GM23338 (cell line): ENCODE measurements at regions not wholly inside any gene's neighbourhood (a gene's known extent, or its start where the extent isn't known, plus 50 kb on each side); places are given as distances from the start of the nearest gene placed in this dataset.

ENCODE experiments used
- ATAC-seq: fragments of 200-7000 bp; cut with Tn5 transposase; 3 replicates; pipeline ENCODE4 v1.9.1; 2020
- DNase-seq: peaks from one replicate; pipeline ENCODE4 v3.0.0-alpha.2; 2015; ENCODE audit warnings: low spot score
- H2AFZ ChIP-seq: fragments of 200-600 bp; sonication (generic); 2 replicates; pipeline ENCODE4 v1.8.0; 2016; ENCODE audit warnings: antibody characterized with exemption, mild to moderate bottlenecking, moderate library complexity
- H3F3A ChIP-seq: fragments of 200-600 bp; sonication (generic); replicated peaks from 2 replicates; pipeline ENCODE4 v1.8.0; 2017; ENCODE audit warnings: antibody characterized with exemption, mixed run types, low read depth
- H3K27ac ChIP-seq: fragments of 200-600 bp; sonication (generic); 2 replicates; pipeline ENCODE4 v1.6.1; 2016; ENCODE audit warnings: low read depth
- H3K27me3 ChIP-seq: fragments of 200-600 bp; sonication (generic); 2 replicates; pipeline ENCODE4 v1.8.0; 2016; ENCODE audit warnings: mild to moderate bottlenecking, mixed run types, moderate library complexity; ENCODE audit not compliant: insufficient read depth
- H3K36me3 ChIP-seq: fragments of 200-600 bp; sonication (generic); 2 replicates; pipeline ENCODE4 v1.8.0; 2016; ENCODE audit warnings: mild to moderate bottlenecking; ENCODE audit not compliant: insufficient read depth
- H3K4me1 ChIP-seq: fragments of 200-600 bp; sonication (generic); 2 replicates; pipeline ENCODE4 v1.8.0; 2016; ENCODE audit warnings: mild to moderate bottlenecking, moderate library complexity; ENCODE audit not compliant: insufficient read depth
- H3K4me2 ChIP-seq: fragments of 200-600 bp; sonication (generic); 2 replicates; pipeline ENCODE4 v1.7.1; 2017; ENCODE audit warnings: mixed run types
- H3K4me3 ChIP-seq: fragments of 200-600 bp; sonication (generic); 2 replicates; pipeline ENCODE4 v1.6.1; 2016; ENCODE audit warnings: mixed run types
- H3K79me2 ChIP-seq: fragments of 200-600 bp; sonication (generic); replicated peaks from 2 replicates; pipeline ENCODE4 v1.8.0; 2017; ENCODE audit warnings: mild to moderate bottlenecking; ENCODE audit not compliant: insufficient read depth
- H3K9me2 ChIP-seq: fragments of 200-600 bp; sonication (generic); 2 replicates; pipeline ENCODE4 v1.8.0; 2017; ENCODE audit not compliant: insufficient read depth
- H4K20me1 ChIP-seq: fragments of 200-600 bp; sonication (generic); replicated peaks from 2 replicates; pipeline ENCODE4 v1.8.0; 2017; ENCODE audit warnings: mild to moderate bottlenecking; ENCODE audit not compliant: insufficient read depth
- H3K27ac Mint-ChIP-seq: 2 replicates; pipeline ENCODE4 v1.8.0; 2020; ENCODE audit warnings: inconsistent platforms, mild to moderate bottlenecking, moderate library complexity, mixed read lengths
- H3K27me3 Mint-ChIP-seq: 3 replicates; pipeline ENCODE4 v1.8.0; 2022; ENCODE audit warnings: low read depth, mild to moderate bottlenecking, moderate library complexity, mixed read lengths, inconsistent platforms; ENCODE audit not compliant: insufficient read depth, poor library complexity
- H3K36me3 Mint-ChIP-seq: 3 replicates; pipeline ENCODE4 v1.8.0; 2021; ENCODE audit warnings: low read depth, mild to moderate bottlenecking, inconsistent platforms, moderate library complexity, mixed read lengths
- H3K4me1 Mint-ChIP-seq: 3 replicates; pipeline ENCODE4 v1.8.0; 2020; ENCODE audit warnings: mild to moderate bottlenecking, inconsistent platforms, mixed read lengths
- H3K4me3 Mint-ChIP-seq: 3 replicates; pipeline ENCODE4 v1.8.0; 2021; ENCODE audit warnings: moderate library complexity, mild to moderate bottlenecking, inconsistent platforms, mixed read lengths
- H3K9me3 Mint-ChIP-seq: 3 replicates; pipeline ENCODE4 v1.8.0; 2020; ENCODE audit warnings: moderate library complexity, mild to moderate bottlenecking, inconsistent platforms, mixed read lengths
- ETS1 ChIP-seq: IDR thresholded peaks from 2 replicates; pipeline ENCODE4 v1.6.1; 2016; ENCODE audit warnings: antibody characterized with exemption
- NANOG ChIP-seq: IDR thresholded peaks from 2 replicates; pipeline ENCODE4 v1.6.1; 2016; ENCODE audit warnings: antibody characterized with exemption, borderline replicate concordance
- ZNF462 ChIP-seq: fragments of 250-450 bp; sonication (Bioruptor Pico); IDR thresholded peaks from 2 replicates; pipeline ENCODE4 v1.5.0; 2020; ENCODE audit warnings: mild to moderate bottlenecking, moderate library complexity

GRCh38 chr3:176872771-176873209 is 324.5 kb downstream of the TBL1XR1 start (continued):
- no peak for TF ChIP-seq ZNF462 (CRISPR knock-in tag)

- Mint-ChIP-seq H3K27ac (no peak overlapping the region), H3K9me3 (peaks cover 33% of the 10 kb centered on the region), H3K4me3 (no peak overlapping the region), H3K4me1 (peaks cover 4% of the 10 kb centered on the region), H3K27me3 (peaks cover 5% of the 10 kb centered on the region), H3K36me3 (peaks cover 26% of the 10 kb centered on the region)
- Histone ChIP-seq H3K79me2 (no peaks in the 10 kb centered on the region), H3K27me3 (no peaks in the 10 kb centered on the region), H3K9me2 (peaks cover 4% of the 10 kb centered on the region; the same call in 1 of the 2 replicates), H4K20me1 (no peaks in the 10 kb centered on the region), H2AFZ (no peak overlapping the region), H3K4me1 (no peaks in the 10 kb centered on the region), H3K4me2 (no peak overlapping the region), H3K27ac (no peak overlapping the region), H3K36me3 (no peaks in the 10 kb centered on the region), H3K4me3 (no peak overlapping the region), H3F3A (no peaks in the 10 kb centered on the region)
- no peak for DNase-seq
- TF ChIP-seq NANOG (no peak), ETS1 (no peak)
- no peak for ATAC-seq
Observed at GRCh38 chr3:176870451-176870850, 326.8 kb downstream of the TBL1XR1 start.
